GM12891 (cell line): ENCODE measurements at regions not wholly inside any gene's neighbourhood (a gene's known extent, or its start where the extent isn't known, plus 50 kb on each side); places are given as distances from the start of the nearest gene placed in this dataset.

ENCODE experiments used
- POLR2A ChIP-seq: IDR thresholded peaks from 2 replicates; pipeline ENCODE4 v1.6.1; 2011; ENCODE audit warnings: low read depth, low read length, control low read depth
- SPI1 ChIP-seq: IDR thresholded peaks from 2 replicates; pipeline ENCODE4 v1.6.1; 2011; ENCODE audit warnings: low read depth, low read length, control low read depth

DNA sequence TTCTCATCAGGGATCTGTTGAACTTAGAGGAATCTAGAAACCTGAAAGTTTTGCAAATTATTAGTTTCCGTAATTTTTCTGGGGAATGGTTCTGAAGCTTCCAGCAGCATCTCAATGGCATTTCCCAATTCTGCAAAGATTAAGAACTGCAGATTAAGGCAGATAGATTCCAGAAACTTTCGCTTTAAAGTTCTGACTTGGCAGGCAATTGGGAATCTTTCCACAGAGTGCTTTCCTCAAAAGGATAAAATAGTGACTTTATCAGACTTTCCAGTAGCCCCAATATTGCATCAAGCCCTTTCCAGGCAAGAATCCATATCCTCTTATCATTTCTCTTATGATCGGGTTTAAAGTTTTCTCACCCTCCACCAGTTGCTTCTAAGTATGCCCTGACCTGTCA lies 261.1 kb downstream of the FNDC1 start:
- no peak for TF ChIP-seq POLR2A
- TF ChIP-seq SPI1: no peak
